ENCODE measurements at regions not wholly inside any gene's neighbourhood (a gene's known extent, or its start where the extent isn't known, plus 50 kb on each side); places are given as distances from the start of the nearest gene placed in this dataset.
"Not testable (repeated sequence)": the region's sequence is repeated elsewhere in the genome, so short reads cannot be mapped to it uniquely, and the experiment has no call there.

GRCh38 chr10:114720023-114720422, 61.9 kb upstream of the ABLIM1 start:
- not testable (repeated sequence) for TF ChIP-seq MZF1 (tag by site-specific recombination; IDR thresholded peaks at IDR 0.05; ENCODE audit: borderline replicate concordance); CTCF (tag by site-specific recombination; IDR thresholded peaks at IDR 0.05); ZNF362 (tag by site-specific recombination; IDR thresholded peaks at IDR 0.05)
- TF ChIP-seq ZNF580 (tag by site-specific recombination; IDR thresholded peaks at IDR 0.05): peak; percentile 77
